GM19397 (cell line): ENCODE measurements at regions not wholly inside any gene's neighbourhood (a gene's known extent, or its start where the extent isn't known, plus 50 kb on each side); places are given as distances from the start of the nearest gene placed in this dataset.

ENCODE experiments used
- ATAC-seq: cut with Tn5 transposase; IDR thresholded peaks from one replicate; pipeline ENCODE4 v1.9.1; 2021; ENCODE audit warnings: mild to moderate bottlenecking, moderate library complexity; ENCODE audit not compliant: unreplicated experiment

GRCh38 chr16:76897816-76898215 is 293.2 kb upstream of the MON1B start:
- ATAC-seq: no peak

DNA sequence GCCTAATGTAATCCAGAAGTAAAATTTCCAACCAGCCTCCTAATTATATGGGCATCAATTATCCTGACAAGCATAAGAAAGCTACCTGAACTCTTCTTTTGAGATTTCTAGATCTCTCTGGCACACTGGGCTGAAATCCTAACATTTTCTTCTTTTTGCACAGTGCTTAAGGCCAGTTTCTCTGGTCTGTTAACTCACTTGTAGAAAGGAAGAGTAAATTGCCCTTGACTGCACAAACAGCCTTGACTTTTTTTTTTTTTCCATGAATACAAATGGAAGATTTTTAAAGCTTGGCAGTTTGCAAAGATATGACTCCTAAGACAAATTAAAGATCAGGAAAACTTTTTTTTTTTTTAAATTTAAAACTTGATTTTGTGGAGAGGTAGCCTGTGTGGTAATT is 291.2 kb upstream of the MON1B start:
- no peak for ATAC-seq

DNA sequence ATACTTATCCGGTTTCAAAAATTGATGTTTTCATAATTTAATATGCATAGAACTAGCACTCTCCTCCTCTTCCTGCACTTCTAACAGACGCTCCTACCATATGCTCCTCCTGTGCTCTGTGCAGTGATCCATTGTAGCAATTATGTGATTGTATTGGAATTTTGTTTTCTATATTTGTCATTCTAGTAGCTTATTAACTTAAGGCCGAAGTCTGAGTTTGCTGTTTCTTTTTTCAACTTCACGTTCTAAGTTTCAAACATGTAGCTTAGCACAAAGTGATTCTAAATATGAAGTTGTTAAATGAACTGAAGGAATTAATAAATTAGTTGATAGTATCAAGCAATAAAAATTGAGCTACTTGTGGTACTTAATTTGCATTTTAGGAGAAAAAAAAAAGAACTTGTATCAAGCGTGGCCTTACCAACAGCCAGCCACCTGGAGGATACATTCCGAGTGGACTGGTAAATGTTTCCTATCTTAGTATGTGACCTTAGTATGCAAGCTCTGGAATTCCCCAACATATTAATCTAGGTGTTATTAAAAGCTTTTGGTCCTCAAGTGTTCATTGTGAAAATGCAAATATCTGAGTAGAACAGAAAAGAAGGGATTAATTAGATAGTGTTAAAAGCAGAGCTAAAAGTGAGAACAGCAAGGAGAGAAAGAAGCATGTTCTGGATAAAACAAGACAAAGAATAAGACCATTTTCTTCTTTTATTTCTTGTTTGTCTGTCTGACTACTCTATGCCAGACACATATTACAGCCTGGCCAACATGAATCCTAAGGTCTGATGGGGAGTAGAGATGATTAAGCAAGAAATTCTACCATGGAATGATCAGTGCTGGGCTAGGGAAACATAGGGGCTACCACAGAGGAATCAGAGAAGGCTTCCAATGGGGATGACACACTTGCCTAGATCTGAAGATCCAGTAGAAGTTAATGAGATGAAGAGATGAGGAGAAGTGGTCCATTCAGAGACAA is 290.4 kb upstream of the MON1B start:
- ATAC-seq: no peak

DNA sequence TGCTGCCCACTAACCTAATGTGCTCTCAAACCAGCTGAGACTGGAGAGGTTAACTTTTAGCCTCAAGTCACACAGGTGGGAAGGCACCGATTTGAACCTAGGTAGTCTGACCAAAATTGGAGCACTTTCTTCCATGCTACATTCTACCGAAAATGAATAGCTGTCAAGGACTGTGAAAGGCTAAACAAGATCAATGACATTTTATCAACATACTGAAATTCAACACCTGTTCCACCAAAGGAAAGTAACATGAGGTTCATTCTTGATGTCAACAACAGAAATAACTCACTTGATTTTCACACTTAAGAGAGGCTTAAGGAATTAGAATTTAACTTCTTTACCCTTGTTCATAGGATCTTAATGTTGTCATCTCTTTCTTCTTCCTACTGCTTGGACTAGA is 284.4 kb upstream of the MON1B start:
- ATAC-seq: no peak

DNA sequence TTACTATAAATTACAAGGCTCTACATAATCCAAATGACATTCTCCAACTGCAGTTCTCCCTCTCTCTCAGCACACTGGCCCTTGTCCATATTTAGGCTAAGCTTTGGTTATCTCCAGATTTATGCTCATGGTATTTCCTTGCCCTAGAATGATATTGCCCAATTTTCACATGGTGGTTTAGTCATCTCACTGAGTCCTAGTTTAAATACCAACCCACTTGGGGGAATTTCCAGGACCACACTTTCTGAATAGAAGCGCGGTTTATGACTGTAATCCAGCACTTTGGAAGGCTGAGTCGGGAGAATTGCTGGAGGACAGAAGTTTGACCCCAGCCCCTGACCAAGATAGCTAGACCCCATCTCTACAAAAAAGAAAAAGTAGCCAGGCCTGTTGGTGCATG is 280.1 kb upstream of the MON1B start:
- no peak for ATAC-seq

- ATAC-seq: no peak
Measured at GRCh38 chr16:76913046-76913445, 277.9 kb upstream of the MON1B start.

GRCh38 chr16:76926042-76926441 is 264.9 kb upstream of the MON1B start:
- ATAC-seq: no peak

DNA sequence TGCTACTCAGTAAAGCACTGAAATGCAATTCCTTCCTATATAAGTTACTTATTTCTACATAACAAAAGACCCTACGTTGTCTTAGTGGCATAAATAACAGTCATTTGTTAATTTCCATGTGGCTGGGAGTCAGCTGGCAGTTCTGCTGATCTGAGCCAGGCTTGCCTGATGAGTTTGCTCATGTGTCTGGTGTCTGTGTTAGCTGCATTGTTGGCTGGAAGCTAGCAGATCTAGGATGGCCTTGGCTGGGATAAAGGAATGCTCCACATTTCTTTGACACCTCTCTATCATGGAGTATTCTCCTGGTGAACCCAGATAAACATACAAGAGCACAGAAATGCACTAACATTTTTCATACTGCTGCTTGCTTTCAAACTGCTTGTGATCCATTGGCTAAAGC is 264.4 kb upstream of the MON1B start:
- no peak for ATAC-seq

DNA sequence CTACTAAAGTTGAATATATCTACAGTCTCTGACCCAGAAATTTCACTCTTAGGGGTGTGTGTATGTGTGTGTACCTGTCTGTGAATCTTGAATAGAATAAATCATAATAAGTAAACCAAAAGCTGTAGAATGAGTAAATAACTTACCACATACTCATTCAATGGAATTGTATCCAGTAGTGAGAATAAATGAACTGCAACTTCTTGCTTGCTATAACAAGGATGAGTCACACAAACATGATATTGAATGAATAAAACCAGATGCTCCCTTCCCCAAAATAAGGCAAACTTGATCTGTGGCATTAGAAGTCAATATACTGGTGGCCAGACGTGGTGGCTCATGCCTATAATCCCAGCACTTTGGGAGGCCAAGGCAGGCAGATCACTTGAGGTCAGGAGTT is 259.8 kb upstream of the MON1B start:
- ATAC-seq: no peak

GRCh38 chr16:76932541-76933211 is 258.3 kb upstream of the MON1B start:
- no peak for ATAC-seq

- no peak for ATAC-seq
Measured at GRCh38 chr16:76940251-76940650, 250.7 kb upstream of the MON1B start.

DNA sequence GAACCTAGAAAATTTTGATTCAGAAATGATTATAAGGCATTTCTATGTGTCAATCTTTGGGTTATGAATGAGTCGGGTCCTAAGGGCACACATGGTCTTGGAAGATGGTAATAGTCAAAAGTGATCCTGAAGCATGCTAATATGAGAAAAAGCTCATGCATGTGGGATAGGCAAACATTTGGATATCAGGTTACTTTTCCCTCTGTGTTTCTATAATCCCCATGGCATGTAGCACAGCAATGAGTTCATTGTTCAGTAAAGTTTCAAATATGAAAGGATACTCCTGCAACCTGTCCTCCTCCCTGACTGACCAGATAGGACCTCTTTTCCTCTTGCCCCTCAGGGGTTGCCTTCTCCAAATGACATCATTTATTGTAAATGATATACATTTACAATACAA is 249.9 kb upstream of the MON1B start:
- no peak for ATAC-seq

- no peak for ATAC-seq
Measured at GRCh38 chr16:76942089-76942488, 248.9 kb upstream of the MON1B start.

DNA sequence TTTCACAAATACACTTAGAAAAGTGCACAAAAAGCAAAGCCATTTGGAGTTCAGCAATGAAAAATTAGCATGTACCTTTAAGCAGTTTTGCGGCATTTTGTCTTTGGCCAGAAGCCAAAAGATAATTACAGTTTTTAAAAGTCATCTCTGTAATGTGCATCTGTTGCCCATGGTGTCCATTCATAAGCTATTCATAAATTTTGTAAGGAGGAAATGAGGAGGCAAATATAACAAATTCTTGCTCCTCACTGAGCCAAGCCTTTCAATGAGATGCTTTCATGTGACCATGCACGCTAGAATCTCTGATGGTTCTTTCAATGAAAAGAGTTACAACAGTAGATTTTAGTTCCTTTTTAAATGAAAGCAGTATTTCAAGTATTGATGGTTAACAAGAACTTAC is 247.1 kb upstream of the MON1B start:
- no peak for ATAC-seq

- no peak for ATAC-seq
Measured at GRCh38 chr16:76946879-76947278, 244.1 kb upstream of the MON1B start.

GRCh38 chr16:76947749-76948148 is 243.2 kb upstream of the MON1B start:
- ATAC-seq: no peak

DNA sequence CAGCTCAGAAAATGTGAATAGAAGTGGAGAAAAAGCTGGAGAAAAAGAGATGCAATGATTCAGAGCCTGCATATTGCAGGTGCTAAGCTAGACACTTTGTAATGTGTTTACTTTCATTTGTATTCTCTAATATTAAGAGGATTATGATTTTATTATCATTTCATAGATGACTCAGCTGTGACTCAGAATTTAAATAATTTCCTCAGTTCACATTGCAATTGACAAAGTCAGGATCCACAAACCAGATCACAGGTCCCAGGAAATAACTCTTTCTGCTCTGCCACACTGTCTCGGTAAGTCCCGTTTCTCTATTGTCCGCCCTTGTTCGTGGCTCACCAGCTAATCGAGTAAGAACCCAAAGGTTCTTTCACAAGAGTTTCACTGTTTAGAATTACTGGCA is 235.4 kb upstream of the MON1B start:
- ATAC-seq: no peak

DNA sequence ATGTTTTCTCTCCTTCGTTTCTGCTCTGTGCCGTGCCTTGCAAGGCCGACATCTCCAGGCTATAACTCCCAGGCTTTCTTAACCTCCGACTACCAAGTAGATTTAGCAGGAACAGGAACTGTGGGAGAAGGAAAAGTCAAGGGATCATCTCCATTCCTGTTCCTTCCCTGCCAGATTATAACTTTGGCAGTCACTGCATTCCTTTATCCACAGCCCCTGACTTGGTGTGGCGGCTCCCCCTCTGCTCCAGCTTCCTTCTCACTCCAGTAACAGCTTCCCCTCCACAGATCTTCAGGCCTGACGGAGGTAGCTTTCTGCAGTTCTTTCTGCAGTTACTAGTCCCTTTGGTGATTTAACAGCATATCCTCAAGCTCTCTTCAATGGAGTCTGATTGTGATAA is 234.6 kb upstream of the MON1B start:
- no peak for ATAC-seq

DNA sequence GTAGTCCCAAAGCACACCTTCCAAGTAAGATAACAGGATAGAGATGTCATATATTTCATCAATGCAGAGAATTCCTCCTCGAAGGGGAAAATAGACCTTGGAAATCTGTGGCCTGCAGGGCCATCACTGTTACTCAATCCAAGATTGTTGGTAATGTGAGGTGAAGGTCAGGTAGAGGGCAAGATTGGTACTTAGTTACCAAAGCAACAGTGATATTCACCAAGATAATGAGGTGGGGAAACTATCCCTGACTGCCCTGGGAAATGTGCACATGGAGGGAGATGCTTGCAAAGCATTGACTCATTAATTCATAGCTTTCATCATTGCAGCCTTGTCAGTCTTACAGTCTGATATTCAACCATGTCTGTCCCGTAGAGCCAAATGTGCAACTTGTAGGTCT is 234.1 kb upstream of the MON1B start:
- no peak for ATAC-seq

GRCh38 chr16:76959166-76959565 is 231.8 kb upstream of the MON1B start:
- no peak for ATAC-seq

GRCh38 chr16:76963614-76964315 is 227.2 kb upstream of the MON1B start:
- peak; percentile 73 for ATAC-seq
